Daoy (cell line): ENCODE measurements at regions not wholly inside any gene's neighbourhood (a gene's known extent, or its start where the extent isn't known, plus 50 kb on each side); places are given as distances from the start of the nearest gene placed in this dataset.

Experiments used
- DNase-seq: peaks from one replicate; pipeline ENCODE4 v3.0.0-alpha.2; 2015; ENCODE audit warnings: low read depth

- no peak for DNase-seq
Observed at GRCh38 chr11:91761406-91762025, 463.1 kb upstream of the FAT3 start.

- no peak for DNase-seq
Observed at GRCh38 chr11:91756829-91757480, 467.7 kb upstream of the FAT3 start.

- no peak for DNase-seq
Observed at GRCh38 chr11:91755951-91756707, 468.5 kb upstream of the FAT3 start.

GRCh38 chr11:91755526-91755925 lies 469.1 kb upstream of the FAT3 start:
- DNase-seq = no peak

- peak; percentile 3 for DNase-seq
Observed at GRCh38 chr11:91749251-91749650, 475.4 kb upstream of the FAT3 start.

- no peak for DNase-seq
Observed at GRCh38 chr11:91742155-91742554, 482.5 kb upstream of the FAT3 start.

GRCh38 chr11:91731051-91731450 lies 493.6 kb upstream of the FAT3 start:
- no peak for DNase-seq

GRCh38 chr11:91730620-91731019 lies 494.0 kb upstream of the FAT3 start:
- no peak for DNase-seq

GRCh38 chr11:91730057-91730456 lies 494.6 kb upstream of the FAT3 start:
- DNase-seq = no peak

GRCh38 chr11:91717169-91717568 lies 507.4 kb upstream of the FAT3 start:
- DNase-seq = no peak

- DNase-seq = no peak
Observed at GRCh38 chr11:91707652-91708482, 516.8 kb upstream of the FAT3 start.

GRCh38 chr11:91703042-91703441 lies 521.6 kb upstream of the FAT3 start:
- DNase-seq = no peak

GRCh38 chr11:91700854-91701253 lies 523.8 kb upstream of the FAT3 start:
- DNase-seq = no peak

- no peak for DNase-seq
Observed at GRCh38 chr11:91698845-91699244, 525.8 kb upstream of the FAT3 start.

- no peak for DNase-seq
Observed at GRCh38 chr11:91694331-91694730, 530.3 kb upstream of the FAT3 start.

- DNase-seq = no peak
Observed at GRCh38 chr11:91691872-91692271, 532.7 kb upstream of the FAT3 start.

- no peak for DNase-seq
Observed at GRCh38 chr11:91688672-91689071, 535.9 kb upstream of the FAT3 start.

GRCh38 chr11:91686700-91687099 lies 537.9 kb upstream of the FAT3 start:
- DNase-seq = no peak

GRCh38 chr11:91686281-91686680 lies 538.3 kb upstream of the FAT3 start:
- no peak for DNase-seq

GRCh38 chr11:91673705-91674104 lies 550.9 kb upstream of the FAT3 start:
- DNase-seq = no peak

GRCh38 chr11:91664521-91664920 lies 560.1 kb upstream of the FAT3 start:
- DNase-seq = peak; percentile 23

- DNase-seq = no peak
Observed at GRCh38 chr11:91660036-91660435, 564.6 kb upstream of the FAT3 start.
